DND-41 (cell line): ENCODE measurements at regions not wholly inside any gene's neighbourhood (a gene's known extent, or its start where the extent isn't known, plus 50 kb on each side); places are given as distances from the start of the nearest gene placed in this dataset.

Experiments
- ATAC-seq: fragments of 200-7000 bp; cut with Tn5 transposase; 3 replicates; pipeline ENCODE4 v1.9.1; 2021; ENCODE audit warnings: low read depth; ENCODE audit not compliant: insufficient read depth
- DNase-seq: peaks from one replicate; pipeline ENCODE4 v3.0.0-alpha.2; 2020
- H2AFZ ChIP-seq: 2 replicates; pipeline ENCODE4 v1.6.0; 2012; ENCODE audit warnings: low read depth, low read length
- H3K27ac ChIP-seq: 2 replicates; pipeline ENCODE4 v1.5.1; 2012; ENCODE audit warnings: low read length, inconsistent platforms
- H3K27me3 ChIP-seq: fragments of 200-600 bp; sonication (generic); 2 replicates; pipeline ENCODE4 v1.6.0; 2012; ENCODE audit warnings: low read length, mild to moderate bottlenecking, inconsistent platforms; ENCODE audit not compliant: insufficient read depth, poor library complexity
- H3K36me3 ChIP-seq: 2 replicates; pipeline ENCODE4 v1.5.1; 2012; ENCODE audit warnings: low read length, inconsistent platforms; ENCODE audit not compliant: insufficient read depth
- H3K4me1 ChIP-seq: 2 replicates; pipeline ENCODE4 v1.5.1; 2012; ENCODE audit warnings: mild to moderate bottlenecking, low read length; ENCODE audit not compliant: insufficient read depth
- H3K4me2 ChIP-seq: 2 replicates; pipeline ENCODE4 v1.6.0; 2012; ENCODE audit warnings: mild to moderate bottlenecking, moderate library complexity, low read length, inconsistent platforms; ENCODE audit not compliant: insufficient read depth
- H3K4me3 ChIP-seq, 2 experiments: fragments of 200-600 bp in 1 of 2; shearing (Covaris generic) in 1 of 2; 2 replicates each; pipeline ENCODE4 v1.5.1; 2012 to 2016; ENCODE audit warnings: inconsistent platforms in 2 of 2, low read length in 2 of 2, mild to moderate bottlenecking in 2 of 2, low read depth in 1 of 2, moderate library complexity in 1 of 2
- H3K79me2 ChIP-seq: 2 replicates; pipeline ENCODE4 v1.6.0; 2012; ENCODE audit warnings: low read length, inconsistent platforms; ENCODE audit not compliant: insufficient read depth
- H3K9ac ChIP-seq: 2 replicates; pipeline ENCODE4 v1.6.0; 2012; ENCODE audit warnings: low read depth, mild to moderate bottlenecking, inconsistent platforms, low read length, moderate library complexity
- H3K9me3 ChIP-seq: 2 replicates; pipeline ENCODE4 v1.5.1; 2012; ENCODE audit warnings: low read length, moderate library complexity, mild to moderate bottlenecking, inconsistent platforms; ENCODE audit not compliant: insufficient read depth, severe bottlenecking
- H4K20me1 ChIP-seq: 2 replicates; pipeline ENCODE4 v1.6.0; 2012; ENCODE audit warnings: low read length; ENCODE audit not compliant: insufficient read depth
- CTCF ChIP-seq: IDR thresholded peaks from 2 replicates; pipeline ENCODE4 v1.5.1; 2012; ENCODE audit warnings: borderline replicate concordance, low read length, moderate library complexity, mild to moderate bottlenecking; ENCODE audit not compliant: poor library complexity, severe bottlenecking; ENCODE audit errors: extremely low read depth
- EZH2 ChIP-seq: IDR thresholded peaks from 3 replicates; pipeline ENCODE4 v1.6.1; 2012; ENCODE audit warnings: borderline replicate concordance, low read depth, mild to moderate bottlenecking, moderate library complexity, low read length, inconsistent platforms; ENCODE audit not compliant: severe bottlenecking

GRCh38 chr3:148204131-148204530 lies 493.6 kb upstream of the AGTR1 start:
- Histone ChIP-seq H3K79me2 (no peaks in the 10 kb centered on the region), H2AFZ (no peak overlapping the region), H4K20me1 (no peaks in the 10 kb centered on the region), H3K4me3 (no peak overlapping the region), H3K27me3 (no peaks in the 10 kb centered on the region), H3K27ac (no peak overlapping the region), H3K36me3 (no peaks in the 10 kb centered on the region), H3K4me2 (no peak overlapping the region), H3K4me1 (no peaks in the 10 kb centered on the region), H3K9ac (no peak overlapping the region), H3K9me3 (no peaks in the 10 kb centered on the region)
- TF ChIP-seq CTCF: no peak
- no peak for TF ChIP-seq EZH2
- no peak for DNase-seq
- no peak for ATAC-seq

GRCh38 chr3:148205977-148206376 lies 491.7 kb upstream of the AGTR1 start:
- TF ChIP-seq EZH2 (no peak), CTCF (no peak)
- Histone ChIP-seq H3K4me2 (no peak overlapping the region), H3K9me3 (no peaks in the 10 kb centered on the region), H3K4me1 (no peaks in the 10 kb centered on the region), H3K27me3 (no peaks in the 10 kb centered on the region), H3K27ac (no peak overlapping the region), H2AFZ (no peak overlapping the region), H3K79me2 (no peaks in the 10 kb centered on the region), H3K9ac (no peak overlapping the region), H3K36me3 (no peaks in the 10 kb centered on the region), H4K20me1 (no peaks in the 10 kb centered on the region), H3K4me3 (no peak overlapping the region)
- ATAC-seq (no peak), DNase-seq (no peak)

- no peak overlapping the region for H3K4me2 ChIP-seq
- H3K4me1 ChIP-seq: no peaks in the 10 kb centered on the region
- H3K36me3 ChIP-seq: no peaks in the 10 kb centered on the region
- no peak overlapping the region for H3K9ac ChIP-seq
- no peaks in the 10 kb centered on the region for H4K20me1 ChIP-seq
- no peak overlapping the region for H3K4me3 ChIP-seq
- H3K27me3 ChIP-seq: no peaks in the 10 kb centered on the region
- H3K27ac ChIP-seq: no peak overlapping the region
- no peak overlapping the region for H2AFZ ChIP-seq
- no peaks in the 10 kb centered on the region for H3K9me3 ChIP-seq
- no peaks in the 10 kb centered on the region for H3K79me2 ChIP-seq
- ATAC-seq: no peak
- DNase-seq: no peak
- TF ChIP-seq EZH2: no peak
- no peak for TF ChIP-seq CTCF
These were observed 491.3 kb upstream of the AGTR1 start for GRCh38 chr3:148206446-148206845.

- Histone ChIP-seq H3K27ac (no peak overlapping the region), H3K9ac (no peak overlapping the region), H3K4me2 (no peak overlapping the region), H3K36me3 (no peaks in the 10 kb centered on the region), H3K4me3 (no peak overlapping the region), H3K79me2 (no peaks in the 10 kb centered on the region), H4K20me1 (no peaks in the 10 kb centered on the region), H3K9me3 (no peaks in the 10 kb centered on the region), H2AFZ (no peak overlapping the region), H3K4me1 (no peaks in the 10 kb centered on the region), H3K27me3 (no peaks in the 10 kb centered on the region)
- no peak for DNase-seq
- ATAC-seq: no peak
- no peak for TF ChIP-seq EZH2
- no peak for TF ChIP-seq CTCF
These were observed 488.7 kb upstream of the AGTR1 start for GRCh38 chr3:148208975-148209374.
